HG02870 (cell line): ENCODE measurements at regions not wholly inside any gene's neighbourhood (a gene's known extent, or its start where the extent isn't known, plus 50 kb on each side); places are given as distances from the start of the nearest gene placed in this dataset.
"Not testable (repeated sequence)": the region's sequence is repeated elsewhere in the genome, so short reads cannot be mapped to it uniquely, and the experiment has no call there.

Experiments used
- ATAC-seq: cut with Tn5 transposase; IDR thresholded peaks from one replicate; pipeline ENCODE4 v1.9.1; 2021; ENCODE audit warnings: mild to moderate bottlenecking, moderate library complexity; ENCODE audit not compliant: unreplicated experiment

GRCh38 chr1:66424530-66424929, 109.4 kb upstream of the SGIP1 start:
- ATAC-seq = not testable (repeated sequence)

GRCh38 chr1:66426239-66426853, 107.6 kb upstream of the SGIP1 start:
- ATAC-seq = peak; percentile 37

- ATAC-seq = not testable (repeated sequence)
Observed at GRCh38 chr1:66430815-66431214, 103.1 kb upstream of the SGIP1 start.

GRCh38 chr1:66431999-66432398, 102.0 kb upstream of the SGIP1 start:
- no peak for ATAC-seq

GRCh38 chr1:66433611-66434010, 100.3 kb upstream of the SGIP1 start:
- ATAC-seq = no peak

GRCh38 chr1:66434096-66434495, 99.9 kb upstream of the SGIP1 start:
- no peak for ATAC-seq

GRCh38 chr1:66435541-66435940, 98.4 kb upstream of the SGIP1 start:
- no peak for ATAC-seq

- peak; percentile 69 for ATAC-seq
Observed at GRCh38 chr1:66436378-66437135, 97.4 kb upstream of the SGIP1 start.

GRCh38 chr1:66437136-66437401, 96.9 kb upstream of the SGIP1 start:
- ATAC-seq = peak; percentile 14

GRCh38 chr1:66438062-66438461, 95.9 kb upstream of the SGIP1 start:
- no peak for ATAC-seq

GRCh38 chr1:66438501-66438900, 95.5 kb upstream of the SGIP1 start:
- ATAC-seq = peak; percentile 2

- peak; percentile 60 for ATAC-seq
Observed at GRCh38 chr1:66439031-66439740, 94.8 kb upstream of the SGIP1 start.

GRCh38 chr1:66443793-66444192, 90.2 kb upstream of the SGIP1 start:
- ATAC-seq = no peak

GRCh38 chr1:66444438-66445265, 89.3 kb upstream of the SGIP1 start:
- no peak for ATAC-seq

- ATAC-seq = peak; percentile 92
Observed at GRCh38 chr1:66445492-66446181, 88.3 kb upstream of the SGIP1 start.

GRCh38 chr1:66446261-66447001, 87.5 kb upstream of the SGIP1 start:
- ATAC-seq = peak; percentile 40

GRCh38 chr1:66450043-66450514, 83.9 kb upstream of the SGIP1 start:
- no peak for ATAC-seq

GRCh38 chr1:66450847-66451246, 83.1 kb upstream of the SGIP1 start:
- ATAC-seq = no peak

- ATAC-seq = no peak
Observed at GRCh38 chr1:66452162-66452561, 81.8 kb upstream of the SGIP1 start.

- ATAC-seq = no peak
Observed at GRCh38 chr1:66452982-66453381, 81.0 kb upstream of the SGIP1 start.
